HG03521 (cell line): ENCODE measurements at regions not wholly inside any gene's neighbourhood (a gene's known extent, or its start where the extent isn't known, plus 50 kb on each side); places are given as distances from the start of the nearest gene placed in this dataset.
"Not testable (repeated sequence)": the region's sequence is repeated elsewhere in the genome, so short reads cannot be mapped to it uniquely, and the experiment has no call there.

ENCODE experiments used
- ATAC-seq: cut with Tn5 transposase; IDR thresholded peaks from one replicate; pipeline ENCODE4 v1.9.1; 2021; ENCODE audit warnings: mild to moderate bottlenecking, moderate library complexity; ENCODE audit not compliant: unreplicated experiment

DNA sequence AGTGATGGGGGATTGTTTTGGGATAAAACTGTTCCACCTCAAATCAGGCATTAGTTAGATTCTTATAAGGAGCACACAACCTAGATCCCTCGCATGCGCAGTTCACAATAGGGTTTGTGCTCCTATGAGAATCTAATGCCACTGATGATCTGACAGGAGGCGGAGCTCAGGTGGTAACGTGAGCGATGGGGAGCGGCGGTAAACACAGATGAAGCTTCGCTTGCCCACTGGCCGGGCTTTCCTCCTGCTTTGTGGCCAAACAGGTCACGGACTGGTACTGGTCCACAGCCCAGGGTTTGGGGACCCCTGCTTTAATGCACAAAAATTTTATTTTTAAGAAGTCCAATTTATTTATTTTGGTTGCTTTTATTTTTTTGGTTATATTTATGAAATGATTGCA is 238.8 kb downstream of the AACS start:
- ATAC-seq: no peak

DNA sequence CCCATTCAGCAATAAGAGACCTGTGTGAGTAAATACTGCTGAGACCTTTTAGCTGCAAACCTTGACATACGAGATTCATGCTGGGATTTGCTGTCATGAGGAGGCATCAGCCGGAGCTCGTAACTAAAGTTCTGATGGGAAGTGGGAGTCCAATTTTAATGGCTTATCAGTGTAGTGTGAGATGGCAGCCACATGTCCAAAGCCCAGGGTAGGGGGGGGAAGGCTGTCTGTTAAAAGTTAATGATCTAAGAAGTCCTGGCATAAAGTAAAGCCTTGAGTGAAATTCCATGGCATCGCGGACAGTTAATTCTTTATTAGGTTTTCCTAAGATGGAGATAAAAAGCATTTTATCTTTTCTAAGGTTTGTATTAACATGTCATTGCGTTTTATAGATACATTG is 240.0 kb downstream of the AACS start:
- no peak for ATAC-seq

DNA sequence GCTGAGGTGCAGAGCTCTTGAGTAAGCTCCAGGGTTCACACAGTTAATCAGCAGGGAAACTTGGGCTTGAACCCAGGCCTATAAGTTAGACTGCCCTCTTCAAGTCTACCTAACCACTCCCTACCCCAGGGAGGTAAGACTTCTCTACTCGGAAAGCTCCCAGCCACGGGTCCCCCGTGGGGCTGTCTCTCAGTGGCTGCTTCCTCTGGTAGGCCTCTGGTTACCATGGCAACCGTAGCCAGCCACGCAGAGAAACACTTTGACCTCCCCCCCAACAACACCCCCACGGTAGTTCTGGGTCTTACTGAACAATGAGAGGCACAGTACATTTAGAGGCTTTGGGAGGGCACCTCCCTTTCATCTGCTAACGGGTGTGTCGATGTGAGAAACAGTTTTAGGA is 245.2 kb downstream of the AACS start:
- ATAC-seq: no peak

DNA sequence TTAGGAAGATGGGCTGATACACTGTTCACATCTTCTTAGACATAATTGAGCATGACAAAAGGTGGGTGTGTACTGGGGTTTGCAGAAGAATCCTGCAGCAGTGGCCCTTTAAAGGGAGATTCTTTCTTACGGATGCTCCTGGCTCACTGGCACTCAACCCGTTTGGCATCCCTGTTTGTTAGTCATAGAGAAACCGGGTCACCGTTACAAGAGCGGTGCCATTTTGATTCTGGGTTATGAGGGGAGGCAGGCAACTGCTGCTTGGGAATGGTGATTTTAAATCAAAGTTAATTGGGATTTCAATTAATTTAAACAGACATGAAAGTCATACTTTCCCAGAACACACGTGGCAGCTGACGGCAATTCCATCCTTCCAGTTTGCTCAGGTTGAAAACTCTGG is 245.8 kb downstream of the AACS start:
- ATAC-seq: no peak

DNA sequence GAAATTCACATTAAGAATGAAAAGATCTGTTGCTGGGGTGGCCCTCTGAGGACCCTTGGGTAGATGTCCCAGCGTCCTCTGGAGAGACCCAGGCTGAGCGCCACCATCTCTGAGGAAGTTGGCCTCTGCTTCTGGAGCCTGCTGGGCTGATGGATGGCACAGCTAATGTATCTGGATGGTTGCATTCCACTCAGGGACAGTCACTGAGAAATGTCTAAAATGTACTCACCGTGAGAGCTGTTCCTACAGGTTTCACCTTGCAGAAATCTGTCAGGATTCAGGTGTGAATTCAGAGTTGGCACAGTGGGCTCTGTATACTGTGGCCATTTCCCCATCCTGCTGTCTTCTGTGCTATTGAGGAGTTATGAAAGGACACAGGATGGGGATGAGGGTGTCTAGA is 247.2 kb downstream of the AACS start:
- ATAC-seq: no peak

DNA sequence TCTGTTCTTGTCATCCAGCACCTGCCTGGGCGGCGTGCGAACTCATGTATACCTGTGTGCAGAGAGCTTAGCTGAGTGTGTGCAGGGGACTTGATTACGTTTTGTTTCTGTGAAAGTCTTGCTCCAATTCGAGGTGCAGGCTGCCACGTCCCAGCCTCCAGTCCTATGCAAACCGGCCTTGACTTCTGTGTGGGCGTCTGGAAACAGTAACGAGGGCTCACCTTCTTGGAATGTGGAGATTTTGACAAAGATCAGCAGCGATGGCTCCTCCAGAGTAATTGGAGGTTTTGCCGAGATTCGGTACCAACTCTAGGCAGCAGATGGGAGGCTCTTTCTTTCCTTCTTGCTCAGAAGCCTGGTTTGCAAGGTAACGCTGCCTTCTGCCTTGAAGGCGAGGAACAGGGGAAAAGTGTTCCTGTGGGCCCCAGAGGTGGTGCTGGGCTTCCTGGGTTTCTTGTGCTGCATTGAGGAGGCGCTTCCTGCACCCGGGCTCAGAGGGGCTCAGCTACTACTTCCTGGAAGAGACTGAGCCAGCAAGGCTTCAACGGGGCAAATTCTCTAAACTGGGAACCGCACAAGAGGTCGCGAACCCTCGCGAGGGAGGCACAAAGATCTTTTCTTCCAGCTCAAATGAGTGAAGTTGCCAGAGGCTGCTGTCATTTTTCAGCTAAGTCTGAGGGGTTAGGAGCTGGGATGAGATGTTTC is 249.0 kb downstream of the AACS start:
- ATAC-seq: no peak

DNA sequence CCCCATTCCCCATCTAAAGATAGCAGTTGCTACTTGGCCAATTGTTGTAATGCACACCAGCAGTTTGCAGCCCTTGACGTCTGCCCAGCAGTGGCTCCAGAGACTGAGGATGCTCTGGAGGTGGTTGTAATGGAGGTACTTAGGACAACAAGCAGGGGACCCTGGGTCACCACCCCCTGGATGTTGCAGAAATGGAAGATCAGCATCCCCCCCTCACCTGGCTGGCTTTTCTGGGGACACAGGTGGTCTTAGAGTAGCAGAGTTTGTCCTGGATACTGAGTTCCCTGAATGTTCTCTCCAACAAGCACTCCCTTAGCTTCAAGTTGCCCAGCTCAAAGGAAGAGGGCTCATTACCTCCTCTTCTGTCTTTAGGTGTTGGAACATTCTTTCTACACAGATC is 250.5 kb downstream of the AACS start:
- no peak for ATAC-seq

DNA sequence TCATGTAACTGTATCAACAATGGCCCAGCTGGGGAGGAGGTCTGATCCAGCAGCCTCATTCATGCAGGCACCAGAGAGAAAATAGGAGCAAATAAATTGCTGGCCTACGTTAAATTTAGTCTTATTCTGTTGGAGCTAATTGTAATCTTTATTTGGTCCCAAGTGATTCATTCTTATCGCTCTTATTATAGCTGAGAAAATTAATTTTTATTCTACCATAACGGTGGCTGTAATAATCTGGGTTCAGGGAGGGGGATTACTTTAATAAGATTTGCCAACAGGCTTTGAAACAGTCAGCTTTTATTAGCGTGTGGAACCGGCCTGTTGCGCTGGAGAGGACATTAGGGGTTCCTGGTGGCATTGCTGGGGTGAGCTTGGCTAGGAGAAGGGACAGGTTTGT is 254.9 kb downstream of the AACS start:
- no peak for ATAC-seq

DNA sequence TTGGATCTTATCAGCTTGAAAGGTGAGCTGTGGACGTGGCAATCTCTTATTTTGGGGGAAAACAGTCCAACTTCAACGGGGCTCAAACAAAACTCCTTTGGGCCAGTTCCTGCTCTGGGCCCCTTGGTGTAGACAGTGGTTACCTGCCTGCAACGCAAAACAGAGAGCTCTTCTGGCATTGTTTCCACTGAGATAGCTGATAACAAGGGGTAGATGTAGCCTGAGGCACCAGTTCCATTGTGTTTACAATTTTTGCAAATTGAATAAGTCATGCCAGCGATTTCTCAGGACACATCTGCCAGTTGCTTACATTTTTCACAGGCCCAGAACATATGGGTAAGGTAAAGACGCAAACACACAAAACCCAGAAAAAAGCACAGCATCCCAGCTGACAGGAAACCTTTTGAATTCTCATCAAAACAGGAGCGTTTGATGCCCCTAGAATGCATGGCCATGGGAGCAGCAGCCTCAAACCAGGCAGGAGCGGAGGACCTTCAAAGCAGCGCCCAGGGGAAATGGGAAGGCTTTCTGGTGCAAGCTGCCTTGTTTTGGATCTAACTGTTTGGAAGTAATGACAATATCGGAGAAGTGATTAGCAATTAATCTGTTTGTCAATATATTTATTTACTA is 259.7 kb downstream of the AACS start:
- no peak for ATAC-seq

DNA sequence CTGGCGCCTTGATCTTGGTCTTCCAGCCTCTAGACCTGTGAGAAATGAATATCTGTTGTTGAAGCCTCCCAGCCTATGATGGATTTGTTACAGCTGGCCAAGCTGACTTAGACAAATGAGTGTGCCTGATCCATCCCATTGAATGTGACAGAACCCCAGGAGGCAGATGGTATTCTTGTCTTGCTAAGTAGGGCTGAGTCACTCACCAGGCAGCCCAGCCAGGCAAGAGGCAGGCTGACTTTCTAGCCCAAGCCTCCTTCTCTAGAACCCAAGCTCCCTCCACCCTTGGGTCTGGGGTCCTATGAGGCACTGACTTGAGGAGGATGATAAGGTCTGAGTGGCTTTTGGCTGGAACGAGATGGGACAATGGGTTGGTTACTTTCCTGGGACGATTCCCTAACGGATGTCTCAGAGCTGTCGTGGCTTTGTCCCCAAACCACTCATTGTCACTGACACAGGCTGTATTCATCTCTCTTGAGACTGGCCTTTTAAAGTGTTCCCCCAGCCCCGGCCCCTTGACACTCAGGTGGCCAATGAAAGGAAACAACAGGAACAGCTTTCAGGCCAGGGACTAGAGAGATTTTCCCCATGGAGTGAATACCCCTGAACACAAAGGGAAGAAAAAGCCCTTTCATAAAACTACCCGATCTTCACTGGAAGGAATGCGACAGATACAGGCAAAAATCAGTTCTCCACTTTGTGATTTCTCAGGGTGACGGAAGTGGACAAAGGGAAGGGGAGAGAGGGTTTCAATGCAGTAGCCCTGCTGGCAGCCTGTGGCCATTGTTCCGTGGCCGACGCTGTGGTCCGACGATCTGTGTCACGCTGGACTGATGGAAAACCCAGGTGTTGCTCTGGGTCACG is 264.2 kb downstream of the AACS start:
- ATAC-seq: no peak

DNA sequence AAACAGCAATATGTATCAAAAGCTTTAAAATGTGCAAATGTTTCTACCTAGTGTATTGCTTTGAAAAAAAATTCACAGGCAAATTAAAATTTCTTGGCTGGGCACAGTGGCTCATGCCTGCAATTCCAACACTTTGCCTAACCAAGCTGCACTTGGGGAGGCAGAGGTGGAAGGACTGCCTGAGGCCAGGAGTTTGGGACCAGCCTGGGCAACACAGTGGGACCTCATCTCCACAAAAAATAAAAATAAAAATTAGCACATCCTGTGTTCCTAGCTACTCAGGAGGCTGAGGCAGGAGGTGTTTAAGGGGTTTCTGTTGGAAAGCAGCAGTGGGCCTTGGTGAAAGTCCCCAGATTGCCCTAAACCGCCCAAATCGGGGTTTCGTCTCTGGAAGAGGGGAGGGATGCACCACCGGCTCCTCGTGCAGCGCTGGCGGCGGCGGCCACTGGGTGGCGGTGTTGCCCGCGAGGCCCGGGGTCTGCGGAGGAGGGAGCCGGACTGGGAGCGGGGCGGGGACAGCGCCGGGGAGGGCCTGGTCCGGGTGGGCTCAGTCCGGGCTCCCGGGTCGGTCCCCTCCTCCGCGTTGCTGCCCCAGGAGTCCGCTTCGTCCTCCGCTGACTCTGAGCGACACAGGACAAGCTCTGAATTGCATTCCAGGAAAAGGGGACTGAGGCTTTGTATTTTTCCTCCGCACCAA is 265.6 kb downstream of the AACS start:
- ATAC-seq: peak; percentile 81

DNA sequence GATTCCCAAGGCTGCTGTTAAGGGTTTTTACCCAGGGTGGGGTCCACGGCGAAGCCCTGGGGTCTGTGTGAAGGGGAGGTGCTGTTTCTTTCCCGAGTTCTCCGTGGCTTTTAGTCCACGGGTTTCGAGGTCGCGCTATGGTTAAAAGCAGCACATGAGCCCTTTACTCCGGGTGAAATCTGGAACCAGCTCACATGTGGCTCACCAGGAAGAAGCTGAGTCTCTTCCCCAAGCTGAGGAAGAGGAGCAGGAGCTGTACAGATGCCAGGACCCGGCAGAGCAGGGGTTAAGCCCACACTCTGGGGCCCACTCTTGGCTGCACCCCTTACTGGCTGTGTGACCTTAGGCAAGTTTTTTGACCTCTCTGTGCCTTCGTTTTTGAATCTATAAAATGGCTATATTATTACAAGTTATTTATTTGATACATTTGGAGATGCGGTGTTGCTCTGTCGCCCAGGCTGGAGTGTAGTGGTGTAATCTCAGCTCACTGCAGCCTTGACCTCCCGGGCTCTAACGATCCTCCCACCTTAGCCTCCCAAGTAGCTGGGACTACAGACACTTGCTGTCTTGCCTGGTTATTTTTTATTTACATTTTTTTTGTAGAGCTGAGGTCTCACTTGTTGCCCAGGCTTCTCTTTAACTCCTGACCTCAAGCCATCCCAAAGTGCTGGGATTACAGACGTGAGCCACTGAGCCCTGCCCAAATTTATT is 266.3 kb downstream of the AACS start:
- no peak for ATAC-seq

DNA sequence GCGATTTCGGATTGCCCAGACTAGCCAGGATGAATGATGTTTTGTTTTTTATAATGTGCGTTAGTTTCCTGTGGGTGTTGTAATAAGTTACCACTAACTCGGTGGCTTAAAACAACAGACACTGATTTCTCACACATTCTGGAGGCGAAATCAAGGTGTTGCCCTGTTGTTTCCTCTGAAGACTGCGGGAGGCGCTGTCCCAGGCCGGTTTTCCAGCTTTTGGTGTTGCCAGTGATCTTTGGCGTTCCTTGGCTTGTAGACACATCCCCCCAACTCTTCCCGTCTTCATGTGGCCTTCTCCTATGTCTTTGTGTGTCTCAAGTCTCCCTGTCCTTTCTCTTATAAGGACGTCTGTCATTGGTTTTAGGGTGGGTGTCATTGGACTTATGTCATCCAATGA is 267.7 kb downstream of the AACS start:
- ATAC-seq: no peak

DNA sequence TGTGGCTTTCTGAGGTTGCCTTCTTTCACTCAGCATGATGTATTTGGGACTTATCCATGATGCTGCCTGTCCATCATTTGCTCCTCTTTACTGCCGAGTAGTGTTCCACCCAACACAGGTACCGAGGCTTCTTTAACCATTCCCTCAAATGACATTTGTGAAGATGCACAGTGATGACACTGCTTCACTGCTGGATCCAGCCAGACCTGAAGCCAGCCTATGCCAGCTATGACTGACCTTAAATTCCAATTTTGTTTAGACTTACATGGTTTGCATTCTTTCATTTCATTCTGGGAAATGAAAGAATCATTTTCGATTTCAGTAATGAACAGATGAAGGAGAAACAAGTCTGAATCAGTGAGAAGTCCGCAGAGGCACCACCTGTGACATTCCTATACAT is 271.0 kb downstream of the AACS start:
- no peak for ATAC-seq

DNA sequence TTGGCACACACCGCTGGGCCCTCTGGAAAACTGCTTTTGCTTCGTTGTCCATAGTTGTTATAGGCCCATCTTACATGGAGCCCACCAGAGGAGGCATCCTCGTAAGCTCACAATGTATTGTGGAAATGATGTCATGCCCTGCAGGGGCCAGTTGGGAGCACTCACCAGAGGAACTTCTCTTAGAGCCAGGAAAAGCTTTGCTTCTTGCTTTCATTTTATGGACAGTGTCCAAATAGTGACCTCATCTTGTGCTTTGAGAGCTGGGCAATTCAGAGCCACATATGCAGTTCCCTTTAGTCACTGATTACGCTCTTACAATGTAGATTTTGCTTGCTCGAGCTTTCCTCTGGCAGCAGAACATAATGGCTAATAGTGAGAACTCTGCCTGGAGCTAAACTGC is 275.6 kb downstream of the AACS start:
- no peak for ATAC-seq

DNA sequence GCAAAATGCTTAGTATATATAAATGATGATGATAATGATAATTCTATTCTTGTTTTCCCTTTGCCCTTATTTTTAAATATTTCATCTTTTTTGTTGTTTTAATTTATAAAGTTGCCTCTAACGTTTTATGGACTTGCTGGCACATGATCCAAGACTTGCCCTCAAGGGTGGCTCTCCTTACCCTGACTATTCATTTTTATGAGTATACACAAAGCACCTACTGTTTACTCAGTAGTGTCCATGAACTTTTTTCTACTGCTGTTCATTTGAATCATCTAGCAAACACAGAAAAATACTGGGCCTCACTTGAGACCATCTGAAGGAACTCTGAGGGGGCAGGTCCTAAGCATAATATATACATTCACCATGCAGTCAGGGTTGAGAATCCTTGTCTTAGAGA is 276.2 kb downstream of the AACS start:
- ATAC-seq: no peak

DNA sequence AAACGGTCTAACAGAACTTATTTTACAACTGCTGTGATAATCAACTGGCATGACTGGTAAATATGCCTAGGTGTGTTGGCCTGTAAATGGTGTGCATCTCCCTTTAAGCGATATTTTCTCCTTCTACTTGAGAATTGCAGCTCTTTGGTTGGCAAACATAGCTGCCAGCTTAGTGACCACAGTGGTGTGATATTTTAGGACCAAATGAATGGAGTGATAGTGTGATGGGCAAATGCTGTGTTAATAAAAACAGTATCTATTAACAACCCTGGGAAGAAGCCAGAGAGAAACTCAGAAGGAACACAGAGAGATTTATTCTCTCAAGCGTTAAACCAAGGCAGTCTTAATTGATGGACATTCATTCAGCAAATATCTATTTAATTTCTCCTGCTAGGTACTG is 278.4 kb downstream of the AACS start:
- no peak for ATAC-seq

DNA sequence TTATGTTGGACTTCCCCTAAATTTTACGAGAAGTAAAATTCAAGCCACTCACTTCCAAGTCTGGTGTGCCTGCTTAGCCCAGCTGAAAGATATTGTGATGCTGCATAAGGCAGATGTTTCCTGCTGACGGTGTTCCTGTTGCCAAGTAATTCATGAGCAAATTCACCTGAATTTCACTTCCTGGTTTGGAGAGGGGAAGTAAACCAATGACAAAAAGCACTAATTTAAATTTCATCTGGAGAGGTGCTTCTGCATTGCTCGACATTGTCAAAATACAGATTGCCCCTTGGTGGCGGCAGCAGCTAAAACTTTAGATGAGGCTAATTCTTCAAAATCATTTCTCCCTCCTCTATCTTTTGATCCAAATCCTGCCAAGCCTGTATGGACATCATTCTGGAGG is 281.1 kb downstream of the AACS start:
- ATAC-seq: no peak

DNA sequence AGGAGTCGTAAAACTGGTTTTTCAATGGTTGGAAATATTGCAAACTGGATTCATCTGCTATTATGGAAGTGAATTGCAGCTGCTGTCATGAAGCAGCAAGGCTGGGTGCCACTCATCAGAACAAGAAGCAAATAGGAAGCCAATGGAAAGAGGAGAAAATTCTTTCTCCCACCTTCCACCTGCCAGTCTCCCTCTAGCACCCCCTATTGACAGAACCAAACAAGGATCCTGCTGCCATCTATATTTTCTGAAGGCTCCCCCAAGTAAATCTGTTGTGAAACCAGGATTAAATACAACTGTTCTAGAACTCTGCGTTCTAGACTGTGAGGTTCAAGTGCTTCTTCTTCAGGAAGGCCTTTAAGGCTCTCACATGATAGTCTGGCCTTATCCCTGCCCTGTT is 286.6 kb downstream of the AACS start:
- ATAC-seq: no peak

DNA sequence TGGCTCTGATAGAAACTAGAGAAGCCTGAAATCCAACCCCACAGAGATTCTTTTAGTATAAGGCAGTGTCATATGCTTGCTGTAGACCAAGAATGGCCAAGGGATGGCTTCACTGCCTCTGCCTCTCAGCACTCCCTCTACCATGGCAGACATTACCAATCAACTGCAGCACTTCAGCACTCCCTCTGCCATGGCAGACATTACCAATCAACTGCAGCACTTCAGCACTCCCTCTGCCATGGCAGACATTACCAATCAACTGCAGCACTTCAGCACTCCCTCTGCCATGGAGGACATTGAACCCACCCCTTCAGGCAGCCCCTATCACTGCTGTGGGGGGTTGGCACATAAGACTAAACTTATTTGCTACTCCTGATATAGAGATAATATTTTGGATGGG is 287.8 kb downstream of the AACS start:
- not testable (repeated sequence) for ATAC-seq

DNA sequence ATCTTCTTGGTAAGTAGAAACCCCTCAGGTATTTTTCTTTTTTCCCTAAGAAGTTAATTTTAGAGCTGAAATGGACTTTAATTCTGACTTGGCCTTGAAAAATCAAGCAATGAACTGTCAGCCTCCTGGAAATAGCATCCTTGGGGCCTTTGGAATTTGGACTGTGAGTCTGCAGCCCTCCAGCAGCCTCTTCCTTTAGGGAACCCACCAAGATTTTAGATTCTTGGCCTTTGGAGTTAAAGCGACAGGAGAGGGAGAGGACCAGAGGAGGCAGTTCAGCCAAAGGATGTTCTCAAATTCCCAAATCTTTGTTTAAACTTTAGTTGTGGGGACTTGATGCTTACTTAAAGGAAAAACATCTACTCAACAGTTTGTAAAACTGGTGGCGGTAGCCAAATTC is 288.6 kb downstream of the AACS start:
- no peak for ATAC-seq
